K562 (cell line): ENCODE measurements at regions not wholly inside any gene's neighbourhood (a gene's known extent, or its start where the extent isn't known, plus 50 kb on each side); places are given as distances from the start of the nearest gene placed in this dataset.

ENCODE experiments used
- ATAC-seq: fragments of 200-7000 bp; cut with Tn5 transposase; 3 replicates; pipeline ENCODE4 v1.9.1; 2020; ENCODE audit warnings: moderate library complexity
- BruUV-seq: library from RNA; stranded (reverse); fragments of 400-500 nt; replicated peaks from 2 replicates; lab custom pipeline; 2021; lab: Mats Ljungman, UMichigan
- CTCF ChIA-PET: fragments of 300-600 bp; formaldehyde crosslinking; extraction: SDS; loops from one replicate; lab custom pipeline; 2021; ENCODE audit warnings: low intra/inter-chr PET ratio; lab: Yijun Ruan, JAX
- POLR2A ChIA-PET: fragments of 300-600, 350-650 bp; sonication (Branson Sonifier 250); formaldehyde crosslinking; extraction: SDS; loops from one replicate; lab custom pipeline; 2021; ENCODE audit warnings: antibody characterized with exemption, inconsistent platforms; lab: Yijun Ruan, JAX
- DNase-seq, 4 experiments: peaks; one replicate each; pipeline versions ENCODE4 v3.0.0 to v3.0.0-alpha.2; 2011 to 2018; ENCODE audit warnings: low spot score in 3 of 4, mixed read lengths in 3 of 4; ENCODE audit errors: extremely low read depth in 1 of 4
- FAIRE-seq: peaks from 2 replicates; lab custom pipeline; 2011; peaks lifted over from hg19 to GRCh38; lab: Jason Lieb, UNC
- H2AFZ ChIP-seq: 2 replicates; pipeline ENCODE4 v1.6.0; 2011; ENCODE audit warnings: low read depth, low read length, control low read depth, inconsistent platforms
- H3K27ac ChIP-seq: fragments of 200-600 bp; 3 replicates; pipeline ENCODE4 v1.8.0; 2011; ENCODE audit warnings: low read depth, mild to moderate bottlenecking, control low read depth, inconsistent platforms, low read length, moderate library complexity, mixed read lengths; ENCODE audit errors: extremely low read depth
- H3K27me3 ChIP-seq, 2 experiments: fragments of 300-600 bp in 1 of 2; 2 replicates in 1 of 2; 3 replicates in 1 of 2; pipeline versions ENCODE4 v1.6.0 to v1.8.0; 2011; ENCODE audit warnings: inconsistent platforms in 2 of 2, low read length in 2 of 2, mild to moderate bottlenecking in 1 of 2, mixed read lengths in 1 of 2, moderate library complexity in 1 of 2; ENCODE audit not compliant: control insufficient read depth in 2 of 2, insufficient read depth in 2 of 2
- H3K36me3 ChIP-seq: fragments of 300-600 bp; 3 replicates; pipeline ENCODE4 v1.8.0; 2011; ENCODE audit warnings: mild to moderate bottlenecking, low read length, inconsistent platforms; ENCODE audit not compliant: control insufficient read depth, insufficient read depth
- H3K4me1 ChIP-seq, 2 experiments: fragments of 200-600 bp in 1 of 2; replicated peaks in 1 of 2; 2 replicates in 1 of 2; 3 replicates in 1 of 2; pipeline versions ENCODE4 v1.5.1 to v1.8.0; 2011; ENCODE audit warnings: inconsistent platforms in 2 of 2, low read length in 2 of 2, mild to moderate bottlenecking in 1 of 2, mixed read lengths in 1 of 2, moderate library complexity in 1 of 2; ENCODE audit not compliant: control insufficient read depth in 2 of 2, insufficient read depth in 2 of 2
- H3K4me2 ChIP-seq: 2 replicates; pipeline ENCODE4 v1.6.1; 2011; ENCODE audit warnings: low read length, control low read depth, inconsistent platforms, mixed read lengths; ENCODE audit not compliant: insufficient read depth
- H3K4me3 ChIP-seq: fragments of 200-600 bp; sonication (generic), shearing (Covaris generic); 2 replicates; pipeline ENCODE4 v1.5.1; 2016; ENCODE audit warnings: control low read depth, inconsistent platforms
- H3K79me2 ChIP-seq: fragments of 200-600 bp; 3 replicates; pipeline ENCODE4 v1.8.0; 2011; ENCODE audit warnings: low read length, inconsistent platforms; ENCODE audit not compliant: control insufficient read depth, insufficient read depth
- H3K9ac ChIP-seq, 2 experiments: 2 replicates each; pipeline versions ENCODE4 v1.6.0 to v1.6.1; 2011; ENCODE audit warnings: low read depth in 2 of 2, low read length in 2 of 2, control low read depth in 1 of 2, inconsistent platforms in 1 of 2, mild to moderate bottlenecking in 1 of 2, mixed read lengths in 1 of 2; ENCODE audit not compliant: insufficient read depth in 1 of 2
- H3K9me1 ChIP-seq: one replicate; pipeline ENCODE4 v1.6.0; 2011; ENCODE audit warnings: inconsistent platforms, mild to moderate bottlenecking, low read length, moderate library complexity; ENCODE audit not compliant: control insufficient read depth, insufficient read depth
- H3K9me3 ChIP-seq: replicated peaks from 2 replicates; pipeline ENCODE4 v1.5.1; 2011; ENCODE audit warnings: low read depth, low read length, inconsistent platforms; ENCODE audit not compliant: control insufficient read depth, insufficient read depth
- H4K20me1 ChIP-seq: replicated peaks from 2 replicates; pipeline ENCODE4 v1.6.1; 2011; ENCODE audit warnings: low read length, inconsistent platforms, mixed read lengths; ENCODE audit not compliant: control insufficient read depth, insufficient read depth
- CBFA2T3 ChIP-seq: fragments of 450-650 bp; IDR thresholded peaks from 2 replicates; pipeline ENCODE4 v1.6.1; 2017
- CBX8 ChIP-seq: fragments of 200-600 bp; sonication (generic); IDR thresholded peaks from 2 replicates; pipeline ENCODE4 v1.6.1; 2012; ENCODE audit warnings: borderline replicate concordance, mixed run types, low read depth, mild to moderate bottlenecking, moderate library complexity, mixed read lengths, low read length, control low read depth, inconsistent platforms; ENCODE audit not compliant: poor library complexity, severe bottlenecking; ENCODE audit errors: extremely low read depth
- CEBPG ChIP-seq, 3 experiments: fragments of 200-800 bp in 1 of 3; sonication (Bioruptor generic) in 1 of 3; sonication (generic) in 1 of 3; formaldehyde crosslinking in 1 of 3; IDR thresholded peaks in 2 of 3; conservative IDR thresholded peaks in 1 of 3; 2 replicates each; pipeline versions ENCODE4 v1.6.1 to v1.8.0; 2016 to 2022; ENCODE audit warnings: missing compliant biosample characterization in 2 of 3, missing genetic modification characterization in 2 of 3, mild to moderate bottlenecking in 1 of 3, missing genetic modification reagents in 1 of 3
- FUS ChIP-seq: fragments of 200-400 bp; formaldehyde crosslinking; optimal IDR thresholded peaks from 2 replicates; pipeline ENCODE3; 2017; ENCODE audit warnings: low read depth, low read length
- ZFP36 ChIP-seq: fragments of 150-350 bp; IDR thresholded peaks from 2 replicates; pipeline ENCODE4 v1.6.1; 2018; ENCODE audit warnings: low read length, low read depth; ENCODE audit not compliant: partially characterized antibody
- ZKSCAN1 ChIP-seq: fragments of 150-350 bp; IDR thresholded peaks from 2 replicates; pipeline ENCODE4 v1.6.1; 2016; ENCODE audit warnings: low read depth, low read length
- ZNF3 ChIP-seq: fragments of 250-450 bp; sonication (Bioruptor Pico); IDR thresholded peaks from 2 replicates; pipeline ENCODE4 v1.5.0; 2021; ENCODE audit warnings: mild to moderate bottlenecking, moderate library complexity
- WGBS: fragments of 100-300 bp; shearing (Covaris generic); methylation state at CpG from one replicate; pipeline ENCODE4 v1.1.6; 2016; ENCODE audit warnings: low coverage, mixed read lengths; ENCODE audit not compliant: insufficient coverage; ENCODE audit errors: missing lambda C conversion rate; 5-methylcytosine and 5-hydroxymethylcytosine counted together
- in situ Hi-C: fragments of 300-500 bp; cut with MboI; formaldehyde crosslinking; loops from 4 replicates; pipeline ENCODE4 v1.15.0; 2018; ENCODE audit warnings: inconsistent platforms, mixed read lengths
- intact Hi-C: fragments of 100-400 bp; cut with micrococcal nuclease; formaldehyde crosslinking; loops from 2 replicates; pipeline ENCODE4 v1.14.2; 2022
- TF ChIP-seq, protein P1 (sequence below): IDR thresholded peaks from 2 replicates; pipeline ENCODE4 v1.6.1; 2012; ENCODE audit warnings: low read depth, low read length, improper control_type of control experiment, borderline replicate concordance

DNA sequence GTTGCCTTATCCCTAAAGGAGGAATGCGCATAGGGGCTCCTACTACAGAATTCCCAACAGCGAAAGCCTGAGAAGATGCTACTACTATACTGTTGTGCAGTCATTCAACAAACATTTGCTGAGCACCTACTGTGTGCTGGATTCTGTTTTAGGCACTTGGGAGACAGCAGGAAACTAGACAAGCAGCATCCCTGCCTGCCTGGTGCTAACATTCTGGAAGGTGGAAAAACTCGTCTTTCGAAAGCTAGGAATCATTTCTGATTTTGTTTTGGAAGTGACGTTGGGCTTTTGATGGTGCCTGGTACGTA lies 131.5 kb upstream of the NCOR2 start:
- Histone ChIP-seq H3K9ac (no peak overlapping the region), H3K27ac (no peak overlapping the region), H3K27me3 (peaks cover 61 to 82% of the 10 kb centered on the region in 2 experiments), H3K36me3 (no peaks in the 10 kb centered on the region), H3K9me1 (no peaks in the 10 kb centered on the region), H3K4me3 (no peak overlapping the region), H4K20me1 (peaks cover 5% of the 10 kb centered on the region; the same call in 1 of the 2 replicates), H3K4me1 (peaks cover 0 to 3% of the 10 kb centered on the region in 2 experiments; a peak in 2 of 5 replicates), H3K9me3 (no peaks in the 10 kb centered on the region), H3K4me2 (no peak overlapping the region), H2AFZ (no peak overlapping the region), H3K79me2 (no peaks in the 10 kb centered on the region)
- no TSS peak for BruUV-seq
- FAIRE-seq (no peak), ATAC-seq (no peak), DNase-seq (no peak)
- ChIA-PET CTCF (no interaction called here), POLR2A (interaction anchor here (0.7 to 1.0 kb wide), 2 partner anchors 202 to 276 kb away, joined by 3 read pairs; no protein-coding TSS in a partner anchor)
- intact Hi-C loops (no loop called here), in situ Hi-C loops (no loop called here)
- WGBS = 5% methylated on average over 6 of the region's 6 CpGs
- TF ChIP-seq CEBPG (CRISPR knock-in tag; IDR thresholded peaks at IDR 0.05) = no peak
- TF ChIP-seq CEBPG (tag; conservative IDR thresholded peaks at IDR 0.05 in 1 of 2, IDR thresholded peaks at IDR 0.05 in 1 of 2) = no peak
- TF ChIP-seq ZFP36 = peak; percentile 26
- TF ChIP-seq CBX8 = peak; percentile 41
- TF ChIP-seq CBFA2T3 = no peak
- TF ChIP-seq ZNF3 (CRISPR knock-in tag) = 0 out of 2 replicates have a peak, but pooled peaks have one; percentile 36
- TF ChIP-seq, protein P1, sequence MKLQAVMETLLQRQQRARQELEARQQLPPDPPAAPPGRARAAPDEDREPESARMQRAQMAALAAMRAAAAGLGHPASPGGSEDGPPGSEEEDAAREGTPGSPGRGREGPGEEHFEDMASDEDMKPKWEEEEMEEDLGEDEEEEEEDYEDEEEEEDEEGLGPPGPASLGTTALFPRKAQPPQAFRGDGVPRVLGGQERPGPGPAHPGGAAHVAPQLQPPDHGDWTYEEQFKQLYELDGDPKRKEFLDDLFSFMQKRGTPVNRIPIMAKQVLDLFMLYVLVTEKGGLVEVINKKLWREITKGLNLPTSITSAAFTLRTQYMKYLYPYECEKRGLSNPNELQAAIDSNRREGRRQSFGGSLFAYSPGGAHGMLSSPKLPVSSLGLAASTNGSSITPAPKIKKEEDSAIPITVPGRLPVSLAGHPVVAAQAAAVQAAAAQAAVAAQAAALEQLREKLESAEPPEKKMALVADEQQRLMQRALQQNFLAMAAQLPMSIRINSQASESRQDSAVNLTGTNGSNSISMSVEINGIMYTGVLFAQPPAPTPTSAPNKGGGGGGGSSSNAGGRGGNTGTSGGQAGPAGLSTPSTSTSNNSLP = no peak
- TF ChIP-seq ZKSCAN1 = peak; percentile 74
- TF ChIP-seq FUS = no peak
